ENCODE measurements at regions not wholly inside any gene's neighbourhood (a gene's known extent, or its start where the extent isn't known, plus 50 kb on each side); places are given as distances from the start of the nearest gene placed in this dataset.

DNA sequence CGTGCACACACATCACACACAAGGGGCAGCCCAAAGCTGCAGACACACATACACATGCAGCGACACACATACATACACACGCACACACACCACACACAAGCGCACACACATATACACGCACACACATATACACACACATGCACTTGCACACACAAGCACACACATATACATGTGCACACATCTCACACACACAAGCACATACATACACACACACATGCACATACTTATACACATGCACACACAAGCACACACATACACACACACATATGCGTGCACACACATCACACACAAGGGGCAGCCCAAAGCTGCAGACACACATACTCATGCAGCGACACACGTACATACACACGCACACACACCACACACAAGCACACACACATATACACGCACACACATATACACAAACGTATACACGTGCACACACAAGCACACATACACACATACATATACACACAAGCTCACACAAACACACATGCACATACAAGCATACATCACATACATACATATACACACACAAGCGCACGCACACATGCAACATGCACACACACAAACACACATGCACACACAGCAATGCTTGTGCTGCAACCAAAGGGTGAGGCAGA lies 178.8 kb upstream of the PFKP start:
- no peaks in the 10 kb centered on the region for H3K4me1 ChIP-seq (ENCODE audit: control insufficient read depth in 2 of 2, insufficient read depth in 2 of 2, low read length in 2 of 2)
- peaks cover 4% of the 10 kb centered on the region for H3K9me3 Mint-ChIP-seq (ENCODE audit: insufficient read depth)
- no peaks in the 10 kb centered on the region for H3K9me3 ChIP-seq (ENCODE audit: control extremely low read depth in 1 of 3, control insufficient read depth in 2 of 3, insufficient read depth in 1 of 3, low read length in 2 of 3)
- no peak overlapping the region for H3K9ac ChIP-seq (ENCODE audit: low read length)
- TF ChIP-seq EZH2 (IDR thresholded peaks at IDR 0.05; ENCODE audit: borderline replicate concordance, insufficient read depth, low read depth, low read length, poor library complexity, severe bottlenecking) (no peak), CTCF (IDR thresholded peaks at IDR 0.05) (no peak)
- H3K4me1 Mint-ChIP-seq: no peaks in the 10 kb centered on the region
- no peak overlapping the region for H3K4me3 ChIP-seq (ENCODE audit: control extremely low read depth in 1 of 5, extremely low read depth in 1 of 5, insufficient read depth in 1 of 5, low read depth in 2 of 5, low read length in 4 of 5)
- H3K27ac Mint-ChIP-seq: no peak overlapping the region
- H4K20me1 ChIP-seq (ENCODE audit: control insufficient read depth, insufficient read depth, low read length, poor library complexity, severe bottlenecking): no peaks in the 10 kb centered on the region
- ChIA-PET POLR2A (no interaction called here), CTCF (no interaction called here)
- no peaks in the 10 kb centered on the region for H3K79me2 ChIP-seq (ENCODE audit: control insufficient read depth, insufficient read depth, low read length)
- H3K4me2 ChIP-seq (replicated peaks; ENCODE audit: low read depth, low read length, poor library complexity, severe bottlenecking): no peak overlapping the region
- peaks cover 0 to 6% (median 0%) of the 10 kb centered on the region in 4 experiments for H3K27me3 ChIP-seq (replicated peaks in 1 of 4; ENCODE audit: control extremely low read depth in 1 of 4, control insufficient read depth in 3 of 4, insufficient read depth in 4 of 4, low read length in 3 of 4)
- ATAC-seq (ENCODE audit: low read depth): no peak
- no peaks in the 10 kb centered on the region for H3K36me3 ChIP-seq (replicated peaks in 1 of 2; ENCODE audit: control extremely low read depth in 1 of 2, control insufficient read depth in 1 of 2, extremely low read depth in 1 of 2, insufficient read depth in 2 of 2, low read length in 1 of 2)
- no peak overlapping the region for H3K4me3 Mint-ChIP-seq
- H3K27me3 Mint-ChIP-seq: peaks cover 13% of the 10 kb centered on the region
- intact Hi-C loops (cut with micrococcal nuclease): no loop called here
- WGBS (ENCODE audit: insufficient coverage): 96% methylated on average over 14 of the region's 14 CpGs
- no peak overlapping the region for H3K27ac ChIP-seq (ENCODE audit: low read length in 2 of 2)
- no peak for DNase-seq
- H2AFZ ChIP-seq (ENCODE audit: insufficient read depth, low read depth, low read length, poor library complexity, severe bottlenecking): no peak overlapping the region

DNA sequence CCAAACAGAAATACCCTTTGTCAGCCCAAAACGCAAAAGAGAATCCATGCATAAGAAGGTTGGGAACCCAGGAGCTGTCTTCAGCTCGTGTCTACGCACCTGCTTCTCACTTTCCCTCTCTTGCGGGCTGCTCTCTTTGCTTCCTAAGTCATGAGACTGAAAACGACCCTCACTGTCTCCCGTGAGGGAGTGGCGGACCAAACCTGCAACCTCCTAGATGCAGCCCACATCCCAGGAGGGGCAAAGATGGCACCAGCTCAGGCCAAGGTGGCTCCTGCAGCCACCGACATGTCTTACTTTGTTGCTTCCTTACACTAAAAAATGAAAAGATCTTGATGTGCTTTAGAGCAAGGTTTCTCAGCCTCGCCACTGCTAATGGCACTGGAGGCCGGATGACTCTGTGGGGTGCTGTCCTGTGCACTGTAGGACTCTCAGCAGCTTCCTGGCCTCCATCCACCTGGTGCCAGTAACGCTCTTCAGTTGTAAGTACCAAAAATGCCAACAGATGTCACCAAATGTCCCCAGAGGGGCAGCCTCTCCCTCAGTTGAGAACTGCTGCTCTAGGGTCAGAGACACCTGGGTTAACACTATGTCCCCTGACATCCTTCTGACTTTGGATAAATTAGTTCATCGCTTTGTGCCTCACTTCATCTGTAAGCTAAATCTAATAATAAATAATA lies 179.8 kb upstream of the PFKP start:
- H2AFZ ChIP-seq (ENCODE audit: insufficient read depth, low read depth, low read length, poor library complexity, severe bottlenecking): no peak overlapping the region
- H3K4me2 ChIP-seq (replicated peaks; ENCODE audit: low read depth, low read length, poor library complexity, severe bottlenecking): no peak overlapping the region
- WGBS (ENCODE audit: insufficient coverage): 77% methylated on average over 11 of the region's 12 CpGs
- peaks cover 16% of the 10 kb centered on the region for H3K27me3 Mint-ChIP-seq
- ChIA-PET CTCF (no interaction called here), POLR2A (no interaction called here)
- no peak overlapping the region for H3K4me3 Mint-ChIP-seq
- H3K9me3 Mint-ChIP-seq (ENCODE audit: insufficient read depth): peaks cover 4% of the 10 kb centered on the region
- no peaks in the 10 kb centered on the region for H3K9me3 ChIP-seq (ENCODE audit: control extremely low read depth in 1 of 3, control insufficient read depth in 2 of 3, insufficient read depth in 1 of 3, low read length in 2 of 3)
- peaks cover 0 to 6% (median 0%) of the 10 kb centered on the region in 4 experiments for H3K27me3 ChIP-seq (replicated peaks in 1 of 4; ENCODE audit: control extremely low read depth in 1 of 4, control insufficient read depth in 3 of 4, insufficient read depth in 4 of 4, low read length in 3 of 4)
- TF ChIP-seq EZH2 (IDR thresholded peaks at IDR 0.05; ENCODE audit: borderline replicate concordance, insufficient read depth, low read depth, low read length, poor library complexity, severe bottlenecking) (no peak), CTCF (IDR thresholded peaks at IDR 0.05) (no peak)
- no peaks in the 10 kb centered on the region for H3K4me1 ChIP-seq (ENCODE audit: control insufficient read depth in 2 of 2, insufficient read depth in 2 of 2, low read length in 2 of 2)
- no peaks in the 10 kb centered on the region for H3K4me1 Mint-ChIP-seq
- no peak overlapping the region for H3K9ac ChIP-seq (ENCODE audit: low read length)
- no peak overlapping the region for H3K27ac Mint-ChIP-seq
- ATAC-seq (ENCODE audit: low read depth) (no peak), DNase-seq (no peak)
- H3K79me2 ChIP-seq (ENCODE audit: control insufficient read depth, insufficient read depth, low read length): no peaks in the 10 kb centered on the region
- no peaks in the 10 kb centered on the region for H4K20me1 ChIP-seq (ENCODE audit: control insufficient read depth, insufficient read depth, low read length, poor library complexity, severe bottlenecking)
- no peaks in the 10 kb centered on the region for H3K36me3 ChIP-seq (replicated peaks in 1 of 2; ENCODE audit: control extremely low read depth in 1 of 2, control insufficient read depth in 1 of 2, extremely low read depth in 1 of 2, insufficient read depth in 2 of 2, low read length in 1 of 2)
- H3K4me3 ChIP-seq (ENCODE audit: control extremely low read depth in 1 of 5, extremely low read depth in 1 of 5, insufficient read depth in 1 of 5, low read depth in 2 of 5, low read length in 4 of 5): no peak overlapping the region
- no peak overlapping the region for H3K27ac ChIP-seq (ENCODE audit: low read length in 2 of 2)
- intact Hi-C loops (cut with micrococcal nuclease): no loop called here

Data from B cell (primary cell).